Type B pancreatic cell (in vitro differentiated cells): ENCODE measurements at regions not wholly inside any gene's neighbourhood (a gene's known extent, or its start where the extent isn't known, plus 50 kb on each side); places are given as distances from the start of the nearest gene placed in this dataset.

ENCODE experiments used
- DNase-seq: peaks from one replicate; pipeline ENCODE4 v3.0.0; 2021; ENCODE audit warnings: mixed read lengths; ENCODE audit not compliant: unreplicated experiment; ENCODE audit errors: extremely low spot score
- H3K27ac Mint-ChIP-seq: 2 replicates; pipeline ENCODE4 v1.8.0; 2021; ENCODE audit warnings: mild to moderate bottlenecking, mixed read lengths
- H3K27me3 Mint-ChIP-seq: 2 replicates; pipeline ENCODE4 v1.8.0; 2021; ENCODE audit warnings: mixed read lengths
- H3K36me3 Mint-ChIP-seq: 2 replicates; pipeline ENCODE4 v1.8.0; 2021; ENCODE audit warnings: mixed read lengths
- H3K4me1 Mint-ChIP-seq: one replicate; pipeline ENCODE4 v1.8.0; 2021; ENCODE audit warnings: mixed read lengths; ENCODE audit not compliant: unreplicated experiment
- H3K4me3 Mint-ChIP-seq: 2 replicates; pipeline ENCODE4 v1.8.0; 2021; ENCODE audit warnings: mild to moderate bottlenecking, mixed read lengths
- H3K9me3 Mint-ChIP-seq: 2 replicates; pipeline ENCODE4 v1.8.0; 2021; ENCODE audit warnings: mixed read lengths
- TF ChIP-seq, protein P1 (sequence below): fragments of 200-600 bp; sonication (generic); conservative IDR thresholded peaks from 2 replicates; pipeline ENCODE4 v1.5.0; 2021; ENCODE audit warnings: antibody characterized with exemption, mild to moderate bottlenecking

DNA sequence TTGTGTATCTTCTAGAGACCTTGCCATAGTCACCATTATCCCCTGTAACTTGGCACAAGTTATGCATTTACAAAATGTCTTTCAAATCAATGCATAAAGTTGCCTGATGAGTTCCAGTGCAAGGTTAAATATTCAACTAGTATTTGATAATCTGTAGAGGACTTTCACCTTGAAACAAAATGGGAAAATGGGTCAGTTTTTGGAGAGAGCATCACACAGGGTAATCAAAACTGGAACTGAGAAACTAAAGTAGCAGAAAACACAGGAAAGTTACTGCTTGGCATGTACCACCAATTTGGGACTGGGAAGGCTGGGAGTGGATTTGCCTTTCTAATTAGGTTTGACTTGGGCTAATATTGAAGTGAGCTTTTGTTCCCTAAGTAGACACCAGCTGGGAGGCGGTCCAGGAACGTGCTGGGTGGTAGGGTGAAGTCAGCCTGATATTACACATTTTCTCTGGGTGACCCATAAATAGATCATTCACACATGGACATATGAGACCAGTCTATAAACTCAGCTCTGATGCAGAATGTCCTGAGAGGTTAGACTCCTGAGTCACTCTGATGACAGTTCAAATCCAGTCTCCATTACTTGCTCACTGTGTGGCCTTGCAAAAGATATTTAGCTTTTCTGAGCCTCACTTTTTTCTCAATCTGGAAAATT is 152.3 kb downstream of the PCTP start:
- H3K4me3 Mint-ChIP-seq = no peak overlapping the region
- H3K9me3 Mint-ChIP-seq = peaks cover 4% of the 10 kb centered on the region

DNA sequence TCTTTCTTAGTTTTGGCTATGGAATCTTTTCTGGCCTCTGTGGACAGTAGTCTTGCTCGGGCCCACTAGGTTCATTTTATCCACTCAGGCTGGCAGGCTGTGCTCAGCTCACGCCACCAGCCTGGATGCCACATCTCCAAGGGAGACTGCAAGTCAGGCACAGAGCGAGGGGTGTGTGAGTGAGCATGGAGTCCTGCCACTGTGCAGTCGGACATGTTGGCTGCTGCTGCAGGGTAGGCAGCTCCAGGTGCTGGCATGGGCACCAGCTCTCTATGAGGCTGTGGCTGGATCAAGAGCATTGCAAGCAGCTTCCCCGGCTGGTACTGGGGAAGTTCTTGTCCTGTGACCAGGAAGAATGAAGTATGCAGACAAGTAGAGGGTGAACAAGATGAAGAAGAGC is 158.9 kb downstream of the PCTP start:
- Mint-ChIP-seq H3K36me3 (no peaks in the 10 kb centered on the region), H3K27ac (no peak overlapping the region), H3K4me1 (no peaks in the 10 kb centered on the region), H3K27me3 (peaks cover 12% of the 10 kb centered on the region), H3K4me3 (no peak overlapping the region), H3K9me3 (peaks cover 3% of the 10 kb centered on the region)
- no peak for DNase-seq
- TF ChIP-seq, protein P1, sequence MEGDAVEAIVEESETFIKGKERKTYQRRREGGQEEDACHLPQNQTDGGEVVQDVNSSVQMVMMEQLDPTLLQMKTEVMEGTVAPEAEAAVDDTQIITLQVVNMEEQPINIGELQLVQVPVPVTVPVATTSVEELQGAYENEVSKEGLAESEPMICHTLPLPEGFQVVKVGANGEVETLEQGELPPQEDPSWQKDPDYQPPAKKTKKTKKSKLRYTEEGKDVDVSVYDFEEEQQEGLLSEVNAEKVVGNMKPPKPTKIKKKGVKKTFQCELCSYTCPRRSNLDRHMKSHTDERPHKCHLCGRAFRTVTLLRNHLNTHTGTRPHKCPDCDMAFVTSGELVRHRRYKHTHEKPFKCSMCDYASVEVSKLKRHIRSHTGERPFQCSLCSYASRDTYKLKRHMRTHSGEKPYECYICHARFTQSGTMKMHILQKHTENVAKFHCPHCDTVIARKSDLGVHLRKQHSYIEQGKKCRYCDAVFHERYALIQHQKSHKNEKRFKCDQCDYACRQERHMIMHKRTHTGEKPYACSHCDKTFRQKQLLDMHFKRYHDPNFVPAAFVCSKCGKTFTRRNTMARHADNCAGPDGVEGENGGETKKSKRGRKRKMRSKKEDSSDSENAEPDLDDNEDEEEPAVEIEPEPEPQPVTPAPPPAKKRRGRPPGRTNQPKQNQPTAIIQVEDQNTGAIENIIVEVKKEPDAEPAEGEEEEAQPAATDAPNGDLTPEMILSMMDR = no peak

More for the DNA sequence above, 152.3 kb downstream of the PCTP start:
- Mint-ChIP-seq H3K27me3 (peaks cover 15% of the 10 kb centered on the region), H3K4me1 (no peaks in the 10 kb centered on the region), H3K27ac (no peak overlapping the region), H3K36me3 (no peaks in the 10 kb centered on the region)
- no peak for DNase-seq
- TF ChIP-seq, protein P1 = no peak

DNA sequence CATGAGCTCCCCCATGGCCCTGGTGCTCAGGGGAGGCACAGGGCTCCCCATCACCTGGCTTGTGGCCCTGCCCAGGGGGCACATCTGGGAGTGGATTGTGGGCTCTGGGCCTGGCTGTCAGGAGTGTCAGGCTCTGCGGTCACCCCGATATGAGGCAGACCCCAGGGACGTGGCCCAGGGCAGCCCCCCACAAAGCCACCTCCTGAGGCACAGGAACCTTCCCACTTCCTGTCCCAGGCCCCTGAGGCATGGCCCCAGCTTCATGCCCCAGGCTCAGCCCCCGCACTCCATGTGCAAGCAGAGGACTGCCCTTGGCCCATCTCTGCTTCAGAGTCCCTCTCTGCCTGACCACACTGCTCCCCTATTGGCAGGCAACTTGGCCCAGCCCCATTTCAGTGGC is 160.3 kb downstream of the PCTP start:
- Mint-ChIP-seq H3K4me3 (no peak overlapping the region), H3K27me3 (peaks cover 20% of the 10 kb centered on the region), H3K27ac (no peak overlapping the region), H3K9me3 (peaks cover 3% of the 10 kb centered on the region), H3K4me1 (no peaks in the 10 kb centered on the region), H3K36me3 (no peaks in the 10 kb centered on the region)
- TF ChIP-seq, protein P1 = no peak
- DNase-seq = no peak

DNA sequence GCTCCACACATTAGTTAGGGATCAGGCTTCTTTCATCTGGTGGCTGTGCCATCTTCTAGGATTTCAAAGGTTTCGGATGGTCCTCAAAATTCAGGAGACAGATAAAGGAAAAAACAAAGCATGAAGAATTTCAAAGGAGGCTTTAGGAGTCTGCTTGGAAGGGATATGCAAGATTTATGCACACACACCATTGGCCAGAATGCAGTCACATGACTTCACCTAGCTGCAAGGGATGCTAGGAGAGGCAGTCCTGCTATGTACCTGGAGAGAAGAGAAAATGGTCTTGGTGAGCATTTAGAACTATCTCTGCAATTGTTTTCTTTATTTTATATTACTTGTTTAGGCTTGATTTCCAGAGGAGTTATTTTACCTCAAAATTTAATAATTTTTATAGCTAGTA is 174.6 kb downstream of the PCTP start:
- TF ChIP-seq, protein P1 = no peak
- Mint-ChIP-seq H3K4me3 (no peak overlapping the region), H3K9me3 (no peaks in the 10 kb centered on the region), H3K4me1 (no peaks in the 10 kb centered on the region), H3K27me3 (peaks cover 13% of the 10 kb centered on the region), H3K27ac (no peak overlapping the region), H3K36me3 (no peaks in the 10 kb centered on the region)
- DNase-seq = no peak

DNA sequence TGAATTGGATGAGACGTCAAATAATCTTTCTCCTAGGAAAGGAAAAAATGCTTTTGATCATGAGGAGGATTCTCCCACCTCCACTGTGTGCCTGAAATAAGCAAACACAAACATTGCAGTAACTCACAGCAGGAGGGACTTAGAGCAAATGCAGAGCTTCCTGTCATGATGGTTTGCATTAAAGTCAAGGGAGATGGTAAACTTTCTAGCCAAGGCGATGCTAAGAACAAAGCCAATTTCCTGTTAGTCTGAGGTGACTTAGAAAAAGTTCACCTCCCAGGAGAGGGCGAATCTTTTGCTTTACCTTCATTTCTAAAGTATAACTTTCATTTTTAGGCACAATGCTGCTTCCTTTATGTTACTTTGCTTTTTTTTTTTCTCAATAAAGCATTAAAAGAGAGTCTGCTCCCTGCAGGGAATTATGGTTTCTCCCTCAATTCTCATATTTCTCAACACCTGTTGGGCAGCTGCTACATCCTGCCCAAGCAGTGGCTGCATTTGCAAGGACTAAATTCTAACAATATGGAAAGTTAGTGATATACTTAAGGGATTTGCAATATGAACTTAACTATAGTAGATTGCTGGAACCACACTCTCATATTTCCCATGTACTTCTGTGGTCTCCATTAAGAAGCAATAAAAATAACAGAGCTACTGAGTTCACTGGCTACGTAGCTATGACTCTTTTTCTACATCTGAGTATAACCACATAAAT is 175.6 kb downstream of the PCTP start:
- Mint-ChIP-seq H3K27me3 (peaks cover 9% of the 10 kb centered on the region), H3K4me3 (no peak overlapping the region), H3K27ac (no peak overlapping the region), H3K9me3 (no peaks in the 10 kb centered on the region), H3K4me1 (no peaks in the 10 kb centered on the region), H3K36me3 (no peaks in the 10 kb centered on the region)
- DNase-seq = no peak
- TF ChIP-seq, protein P1 = no peak
